HG02759 (cell line): ENCODE measurements at regions not wholly inside any gene's neighbourhood (a gene's known extent, or its start where the extent isn't known, plus 50 kb on each side); places are given as distances from the start of the nearest gene placed in this dataset.
"Not testable (repeated sequence)": the region's sequence is repeated elsewhere in the genome, so short reads cannot be mapped to it uniquely, and the experiment has no call there.

Experiments
- ATAC-seq: cut with Tn5 transposase; IDR thresholded peaks from one replicate; pipeline ENCODE4 v1.9.1; 2021; ENCODE audit warnings: mild to moderate bottlenecking, moderate library complexity; ENCODE audit not compliant: unreplicated experiment

- not testable (repeated sequence) for ATAC-seq
Observed at GRCh38 chr7:159335181-159335926, 190.7 kb upstream of the VIPR2 start.

GRCh38 chr7:159332854-159333479, 188.3 kb upstream of the VIPR2 start:
- not testable (repeated sequence) for ATAC-seq

GRCh38 chr7:159331462-159331861, 186.8 kb upstream of the VIPR2 start:
- no peak for ATAC-seq

- no peak for ATAC-seq
Observed at GRCh38 chr7:159329818-159330378, 185.2 kb upstream of the VIPR2 start.

- no peak for ATAC-seq
Observed at GRCh38 chr7:159328096-159328495, 183.4 kb upstream of the VIPR2 start.

- no peak for ATAC-seq
Observed at GRCh38 chr7:159323359-159323758, 178.7 kb upstream of the VIPR2 start.

DNA sequence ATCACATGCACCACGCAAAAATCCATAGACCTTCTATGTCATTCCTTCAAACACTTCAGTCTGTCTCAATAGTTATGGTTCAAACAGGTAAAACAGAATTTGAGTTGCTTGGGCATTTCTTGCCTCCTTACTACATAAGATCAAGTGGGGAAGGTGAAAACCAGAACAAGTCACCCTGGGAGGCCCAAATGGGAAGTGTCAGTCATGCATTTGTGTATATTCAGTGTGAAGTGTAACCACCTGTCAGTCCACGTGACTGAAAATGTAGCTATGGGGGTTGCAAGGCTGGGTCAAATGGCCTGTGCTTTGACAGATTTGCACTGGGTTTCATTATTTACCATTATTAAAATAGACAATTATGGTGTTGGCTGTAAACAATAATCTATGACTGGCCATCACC, 176.6 kb upstream of the VIPR2 start:
- no peak for ATAC-seq

DNA sequence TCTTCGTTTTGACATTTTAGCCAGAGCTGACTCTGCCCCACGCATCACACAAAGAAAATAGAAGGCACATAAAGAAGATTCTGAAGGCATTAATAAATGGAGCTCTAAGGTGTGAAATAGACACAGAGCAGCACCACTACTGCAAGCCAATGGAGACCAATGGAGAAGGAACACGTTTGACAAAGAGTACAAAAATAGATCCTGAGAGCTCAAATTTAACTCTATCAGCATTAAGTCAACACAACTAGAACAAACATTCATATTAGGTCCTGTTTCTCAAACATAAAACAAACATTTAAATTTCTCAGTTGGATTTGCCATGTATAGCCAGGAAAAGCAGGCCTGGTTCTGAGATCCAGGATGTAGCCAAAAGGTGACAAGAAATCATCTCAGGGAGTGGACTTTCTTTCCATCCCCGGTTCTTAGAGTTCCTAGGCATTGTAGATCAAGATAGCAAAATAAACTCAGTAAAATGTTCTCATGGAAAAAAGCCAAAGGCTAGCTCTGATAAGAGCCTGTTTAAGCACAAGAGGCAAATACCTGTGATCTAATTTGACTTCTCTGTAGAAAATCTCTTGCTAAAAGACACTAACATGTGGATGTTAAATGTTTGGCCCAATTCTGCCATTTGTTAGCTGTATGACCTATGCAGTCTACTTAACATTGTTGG, 174.2 kb upstream of the VIPR2 start:
- no peak for ATAC-seq

DNA sequence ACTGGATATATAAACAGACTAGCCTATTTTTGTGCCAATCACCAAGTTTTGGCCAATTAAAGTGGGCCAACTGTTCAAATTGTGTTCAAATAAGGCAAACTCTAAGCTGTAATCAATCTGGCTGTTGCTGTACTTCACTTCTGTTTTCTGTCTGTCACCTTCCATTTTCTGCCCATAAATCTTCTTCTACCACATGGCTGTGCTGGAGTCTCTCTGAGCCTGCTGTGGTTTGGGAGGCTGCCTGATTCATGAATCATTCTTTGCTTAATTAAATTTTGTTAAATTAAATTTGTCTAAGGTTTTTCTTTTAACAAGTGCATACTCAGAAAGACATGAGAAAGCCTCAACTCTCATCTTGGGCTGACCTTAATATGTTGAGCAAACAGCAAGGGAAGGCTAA, 172.6 kb upstream of the VIPR2 start:
- no peak for ATAC-seq

- ATAC-seq: no peak
Observed at GRCh38 chr7:159311172-159311494, 166.5 kb upstream of the VIPR2 start.

DNA sequence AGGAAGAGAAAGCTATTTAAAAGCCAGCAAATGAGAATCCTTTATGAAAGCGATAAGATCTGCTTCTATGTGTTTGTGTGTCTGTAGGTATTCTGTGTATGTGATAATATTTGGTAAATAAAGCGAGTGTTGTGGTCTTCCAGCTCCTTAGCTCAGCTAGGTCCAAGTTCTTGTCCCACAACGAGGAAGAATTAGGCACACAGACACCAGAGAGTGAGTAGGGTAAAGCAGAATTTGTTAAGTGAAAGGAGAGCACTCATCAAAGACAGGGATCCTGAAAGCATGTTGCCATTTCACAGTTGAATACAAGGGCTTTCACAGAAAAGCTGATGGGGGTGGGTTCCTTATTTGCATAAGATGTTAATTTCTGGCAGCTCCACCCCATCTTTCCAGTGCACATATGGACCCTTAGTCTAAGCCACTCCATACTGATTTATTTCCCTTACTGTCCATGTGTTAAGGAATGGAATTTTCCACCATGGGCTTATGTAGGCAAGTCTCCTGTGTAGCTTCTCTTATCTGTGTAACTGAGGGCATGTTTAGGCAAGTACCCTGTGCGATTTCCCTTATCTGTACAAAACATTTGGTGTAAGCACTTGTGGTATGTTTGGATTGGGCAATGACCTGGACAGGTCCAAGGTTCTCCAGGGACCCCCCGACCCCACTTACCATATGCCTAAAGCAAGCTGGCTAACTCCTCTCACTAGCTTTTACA, 165.9 kb upstream of the VIPR2 start:
- ATAC-seq: no peak

DNA sequence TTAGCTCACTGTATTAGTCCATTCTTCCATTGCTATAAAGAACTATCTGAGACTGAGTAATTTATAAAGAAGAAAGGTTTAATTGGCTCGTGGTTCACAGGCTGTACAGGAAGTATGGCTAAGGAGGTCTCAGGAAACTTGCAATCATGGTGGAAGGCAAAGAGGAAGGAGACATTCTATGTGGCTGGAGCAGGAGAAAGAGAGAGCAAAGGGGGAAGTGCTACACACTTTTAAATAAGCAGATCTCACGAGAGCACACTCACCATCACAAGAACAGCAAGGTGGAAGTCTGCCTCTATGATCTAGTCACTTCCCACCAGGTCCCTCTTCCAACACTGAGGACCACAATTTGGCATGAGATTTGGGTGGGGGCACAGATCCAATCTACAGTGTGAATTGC, 164.5 kb upstream of the VIPR2 start:
- not testable (repeated sequence) for ATAC-seq

DNA sequence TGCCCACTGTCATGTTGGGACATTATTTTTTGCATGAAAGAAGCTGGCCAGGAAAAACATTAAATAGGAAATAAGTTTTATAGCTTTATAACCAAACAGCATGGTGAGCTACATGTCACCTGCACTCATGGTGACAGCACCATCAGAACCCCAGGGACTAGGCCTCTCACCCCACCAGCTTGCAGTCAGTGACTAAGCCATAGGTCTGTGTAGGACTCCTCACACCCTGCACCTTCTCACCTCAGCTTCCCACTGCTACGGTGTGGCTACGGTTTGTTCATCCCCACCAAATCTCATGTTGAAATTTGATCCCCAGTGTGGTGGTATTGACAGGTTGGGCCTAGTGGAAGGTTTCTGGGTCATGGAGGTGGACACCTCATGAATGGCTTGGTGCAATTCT, 161.3 kb upstream of the VIPR2 start:
- ATAC-seq: no peak

GRCh38 chr7:159305185-159305584, 160.5 kb upstream of the VIPR2 start:
- ATAC-seq: not testable (repeated sequence)

DNA sequence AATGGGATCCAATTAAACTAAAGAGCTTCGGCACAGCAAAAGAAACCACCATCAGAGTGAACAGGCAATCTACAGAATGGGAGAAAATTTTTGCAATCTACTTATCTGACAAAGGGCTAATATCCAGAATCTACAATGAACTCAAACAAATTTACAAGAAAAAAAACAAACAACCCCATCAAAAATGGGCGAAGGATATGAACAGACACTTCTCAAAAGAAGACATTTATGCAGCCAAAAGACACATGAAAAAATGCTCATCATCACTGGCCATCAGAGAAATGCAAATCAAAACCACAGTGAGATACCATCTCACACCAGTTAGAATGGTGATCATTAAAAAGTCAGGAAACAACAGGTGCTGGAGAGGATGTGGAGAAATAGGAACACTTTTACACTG, 158.8 kb upstream of the VIPR2 start:
- ATAC-seq: not testable (repeated sequence)

- no peak for ATAC-seq
Observed at GRCh38 chr7:159296093-159296681, 151.5 kb upstream of the VIPR2 start.

DNA sequence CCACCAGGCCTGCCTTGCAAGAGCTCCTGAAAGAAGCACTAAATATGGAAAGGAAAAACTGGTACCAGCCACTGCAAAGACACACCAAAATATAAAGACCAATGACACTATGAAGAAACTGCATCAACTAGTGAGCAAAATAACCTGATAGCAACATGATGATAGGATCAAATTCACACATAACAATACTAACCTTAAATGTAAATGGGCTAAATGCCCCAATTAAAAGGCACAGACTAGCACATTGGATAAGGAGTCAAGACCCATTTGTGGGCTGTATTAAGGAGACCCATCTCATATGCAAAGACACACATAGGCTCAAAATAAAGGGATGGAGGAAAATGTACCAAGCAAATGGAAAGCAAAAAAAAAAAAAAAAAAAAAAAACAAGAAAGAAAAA, 141.8 kb upstream of the VIPR2 start:
- ATAC-seq: not testable (repeated sequence)

DNA sequence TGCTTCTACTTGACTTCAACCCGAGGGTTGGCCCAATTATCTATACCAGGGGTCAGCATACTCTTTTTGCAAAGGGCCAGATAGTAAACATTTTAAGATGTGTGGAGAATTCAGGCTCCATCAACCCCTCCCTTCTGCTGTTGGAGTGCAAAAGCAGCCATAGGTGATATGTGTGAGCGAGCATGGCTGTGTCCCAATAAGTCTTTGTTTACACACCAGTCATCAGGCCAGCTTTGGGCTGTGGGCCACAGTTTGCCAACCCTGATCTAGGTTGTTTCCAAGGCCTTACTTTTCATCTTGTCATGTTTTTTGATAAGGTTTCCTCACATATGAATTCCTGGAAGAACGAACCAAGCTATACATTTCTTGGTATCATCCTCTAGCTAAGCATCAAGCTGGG, 136.9 kb upstream of the VIPR2 start:
- ATAC-seq: no peak

GRCh38 chr7:159280008-159280407, 135.3 kb upstream of the VIPR2 start:
- ATAC-seq: no peak

GRCh38 chr7:159272739-159273138, 128.1 kb upstream of the VIPR2 start:
- no peak for ATAC-seq

GRCh38 chr7:159271781-159272180, 127.1 kb upstream of the VIPR2 start:
- ATAC-seq: no peak
